ENCODE measurements at regions not wholly inside any gene's neighbourhood (a gene's known extent, or its start where the extent isn't known, plus 50 kb on each side); places are given as distances from the start of the nearest gene placed in this dataset.

DNA sequence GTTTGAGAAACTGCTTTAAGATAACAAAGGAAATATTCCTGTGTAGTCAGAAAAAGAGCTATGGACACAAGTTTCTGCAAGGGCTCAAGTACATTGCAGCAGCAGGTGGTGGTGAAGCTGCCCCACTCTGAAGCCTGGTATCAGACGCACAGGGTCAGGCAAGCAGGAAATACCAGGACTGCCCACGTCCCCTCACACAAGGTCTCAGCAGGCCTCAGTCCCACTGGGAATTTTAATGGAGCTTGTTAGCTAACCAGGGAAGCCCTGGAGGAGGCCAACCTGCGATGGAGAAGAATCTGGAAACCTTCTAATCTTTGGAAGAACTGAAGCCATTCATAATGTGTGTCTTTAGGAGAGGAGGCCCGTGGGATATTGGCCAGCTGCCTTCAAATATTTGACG lies 168.3 kb downstream of the UXS1 start:
- DNase-seq (ENCODE audit: insufficient read length) = no peak
- TF ChIP-seq POLR2AphosphoS5 (IDR thresholded peaks at IDR 0.05; ENCODE audit: low read depth, low read length) (no peak), POLR2A (IDR thresholded peaks at IDR 0.05; ENCODE audit: low read depth, low read length) (no peak), TAF1 (IDR thresholded peaks at IDR 0.05; ENCODE audit: borderline replicate concordance, low read depth, low read length) (no peak)
- no peak for FAIRE-seq

DNA sequence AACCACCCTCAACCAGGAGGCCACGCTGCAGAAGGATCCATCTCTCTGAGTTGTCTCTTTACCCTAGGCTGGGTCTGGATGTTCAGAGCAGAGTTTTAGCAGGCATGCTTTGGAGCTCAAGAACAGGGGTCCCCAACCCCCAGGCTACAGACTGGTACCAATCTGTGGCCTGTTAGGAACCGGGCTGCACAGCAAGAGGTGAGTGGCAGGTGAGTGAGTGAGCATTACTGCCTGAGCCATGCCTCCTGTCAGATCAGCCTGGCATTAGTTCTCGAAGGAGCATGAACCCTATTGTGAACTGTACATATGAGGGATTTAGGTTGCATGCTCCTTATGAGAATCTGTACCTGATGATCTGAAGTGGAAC lies 172.5 kb downstream of the UXS1 start:
- DNase-seq (ENCODE audit: insufficient read length) (no peak), FAIRE-seq (no peak)
- TF ChIP-seq POLR2AphosphoS5 (IDR thresholded peaks at IDR 0.05; ENCODE audit: low read depth, low read length) (no peak), POLR2A (IDR thresholded peaks at IDR 0.05; ENCODE audit: low read depth, low read length) (no peak), TAF1 (IDR thresholded peaks at IDR 0.05; ENCODE audit: borderline replicate concordance, low read depth, low read length) (no peak)

DNA sequence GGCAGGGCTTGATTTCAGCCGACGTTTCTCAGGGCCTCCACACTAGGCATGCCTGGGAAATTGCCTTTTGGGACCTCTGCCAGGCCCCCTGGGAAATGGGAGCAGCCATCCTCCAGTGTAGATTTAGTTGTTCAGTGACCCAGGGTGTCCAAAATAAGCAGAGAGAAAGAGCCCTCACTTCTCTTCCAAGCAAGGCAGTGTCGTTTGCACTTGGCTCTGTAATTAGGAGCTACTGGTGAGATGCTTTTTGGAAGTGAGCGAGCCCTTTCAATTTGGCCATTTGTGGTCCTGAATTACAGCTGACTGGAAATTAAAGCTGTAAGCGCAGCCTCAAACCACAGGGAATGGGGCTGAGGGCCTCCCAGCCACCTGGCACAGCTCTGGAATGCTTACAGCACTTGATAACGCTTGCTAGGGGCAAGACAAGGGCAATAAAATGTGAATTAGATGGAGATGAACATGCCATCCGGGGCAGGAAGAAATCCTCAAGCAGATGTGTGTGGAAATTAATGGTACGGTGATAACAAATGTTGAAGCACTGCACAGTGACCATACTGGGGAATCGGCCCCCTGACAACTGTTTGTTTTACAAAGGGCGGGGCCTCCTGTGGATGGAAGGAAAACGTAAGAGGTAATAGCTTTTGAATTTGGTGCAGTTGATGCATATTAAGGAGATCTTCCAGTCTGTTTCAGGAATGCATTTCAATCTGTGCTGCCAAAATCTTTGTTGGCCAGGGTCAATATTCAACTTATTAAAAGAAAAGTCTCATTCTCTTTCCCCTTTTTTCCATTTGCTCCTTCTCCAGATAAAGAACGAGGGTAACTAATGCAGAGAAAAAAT lies 173.1 kb downstream of the UXS1 start:
- FAIRE-seq (no peak), DNase-seq (ENCODE audit: insufficient read length) (no peak)
- TF ChIP-seq TAF1 (IDR thresholded peaks at IDR 0.05; ENCODE audit: borderline replicate concordance, low read depth, low read length) (no peak), POLR2A (IDR thresholded peaks at IDR 0.05; ENCODE audit: low read depth, low read length) (no peak), POLR2AphosphoS5 (IDR thresholded peaks at IDR 0.05; ENCODE audit: low read depth, low read length) (no peak)

DNA sequence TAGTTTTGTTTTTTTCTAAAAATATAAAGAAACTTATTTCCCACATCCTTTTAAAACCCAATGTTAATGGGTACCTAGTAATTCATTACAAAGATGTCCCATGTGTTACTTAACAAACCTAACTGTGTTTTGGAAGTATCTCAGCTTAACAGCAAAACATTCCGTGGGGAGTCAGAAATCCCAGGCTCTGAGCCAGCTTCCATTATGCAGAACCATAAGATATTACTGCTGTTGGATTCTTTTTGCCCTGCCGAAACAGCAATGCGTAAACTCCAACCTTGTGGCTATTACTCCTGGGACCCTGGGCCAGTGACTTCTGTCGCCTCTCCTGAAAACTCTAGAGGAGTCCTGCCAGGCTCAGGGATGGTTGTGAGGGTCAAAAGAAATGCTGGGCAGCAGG lies 174.1 kb downstream of the UXS1 start:
- DNase-seq (ENCODE audit: insufficient read length) = no peak
- no peak for FAIRE-seq
- TF ChIP-seq TAF1 (IDR thresholded peaks at IDR 0.05; ENCODE audit: borderline replicate concordance, low read depth, low read length) (no peak), POLR2AphosphoS5 (IDR thresholded peaks at IDR 0.05; ENCODE audit: low read depth, low read length) (no peak), POLR2A (IDR thresholded peaks at IDR 0.05; ENCODE audit: low read depth, low read length) (no peak)

DNA sequence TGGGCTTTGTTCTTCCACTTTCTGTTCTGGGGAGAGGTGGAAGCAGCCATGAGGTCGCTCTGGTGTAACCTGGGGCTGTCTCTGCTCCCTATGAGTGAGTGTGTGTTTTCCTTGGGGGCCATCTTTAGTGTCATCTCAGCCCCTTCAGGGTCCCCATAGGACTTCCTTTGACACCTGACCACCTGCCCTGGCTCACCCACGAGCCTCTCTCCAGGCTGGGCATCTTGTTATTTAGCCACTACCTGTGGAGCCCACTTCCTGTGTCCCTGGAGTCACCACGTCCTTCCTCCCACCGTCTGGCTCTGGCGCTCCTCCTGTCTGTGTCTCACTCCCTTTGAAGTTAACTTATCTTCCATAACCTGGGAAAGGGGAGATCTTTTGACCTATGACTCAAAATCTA lies 176.0 kb downstream of the UXS1 start:
- TF ChIP-seq POLR2A (IDR thresholded peaks at IDR 0.05; ENCODE audit: low read depth, low read length) (no peak), POLR2AphosphoS5 (IDR thresholded peaks at IDR 0.05; ENCODE audit: low read depth, low read length) (no peak), TAF1 (IDR thresholded peaks at IDR 0.05; ENCODE audit: borderline replicate concordance, low read depth, low read length) (no peak)
- FAIRE-seq = no peak
- DNase-seq (ENCODE audit: insufficient read length) = no peak

DNA sequence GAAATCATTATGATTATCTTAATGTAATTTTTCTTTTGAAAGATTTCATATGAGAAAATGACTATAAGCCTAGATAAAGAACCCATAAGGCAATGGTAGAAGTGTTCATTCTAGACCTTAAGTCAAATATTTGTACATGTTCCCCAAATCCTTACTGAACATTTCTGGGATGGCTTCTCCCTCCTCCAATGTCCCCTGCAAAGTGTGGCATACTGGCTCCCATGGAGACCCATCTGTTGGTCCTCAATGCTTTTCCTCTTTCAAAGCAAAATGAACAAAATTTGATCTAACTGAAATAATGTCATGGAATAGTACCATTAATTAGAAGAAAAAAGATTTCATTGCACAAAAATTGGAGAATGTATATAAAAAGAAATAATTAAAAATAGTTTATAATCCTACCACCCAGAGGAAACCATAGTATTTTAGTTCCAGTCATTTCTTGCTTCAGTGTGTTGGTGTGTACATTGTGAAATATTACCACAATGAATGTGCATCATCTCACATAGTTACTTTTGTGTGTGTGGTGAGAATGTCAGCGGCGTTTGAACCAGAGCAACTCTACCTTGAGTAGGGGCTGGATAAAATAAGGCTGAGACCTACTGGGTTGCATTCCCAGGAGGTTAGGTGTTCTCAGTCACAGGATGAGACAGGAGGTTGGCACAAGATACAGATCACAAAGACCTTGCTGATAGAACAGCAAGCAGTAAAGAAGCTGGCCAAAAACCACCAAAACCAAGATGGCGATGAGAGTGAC lies 181.3 kb downstream of the UXS1 start:
- DNase-seq (ENCODE audit: insufficient read length) (no peak), FAIRE-seq (no peak)
- TF ChIP-seq POLR2AphosphoS5 (IDR thresholded peaks at IDR 0.05; ENCODE audit: low read depth, low read length) (no peak), POLR2A (IDR thresholded peaks at IDR 0.05; ENCODE audit: low read depth, low read length) (no peak), TAF1 (IDR thresholded peaks at IDR 0.05; ENCODE audit: borderline replicate concordance, low read depth, low read length) (no peak)

DNA sequence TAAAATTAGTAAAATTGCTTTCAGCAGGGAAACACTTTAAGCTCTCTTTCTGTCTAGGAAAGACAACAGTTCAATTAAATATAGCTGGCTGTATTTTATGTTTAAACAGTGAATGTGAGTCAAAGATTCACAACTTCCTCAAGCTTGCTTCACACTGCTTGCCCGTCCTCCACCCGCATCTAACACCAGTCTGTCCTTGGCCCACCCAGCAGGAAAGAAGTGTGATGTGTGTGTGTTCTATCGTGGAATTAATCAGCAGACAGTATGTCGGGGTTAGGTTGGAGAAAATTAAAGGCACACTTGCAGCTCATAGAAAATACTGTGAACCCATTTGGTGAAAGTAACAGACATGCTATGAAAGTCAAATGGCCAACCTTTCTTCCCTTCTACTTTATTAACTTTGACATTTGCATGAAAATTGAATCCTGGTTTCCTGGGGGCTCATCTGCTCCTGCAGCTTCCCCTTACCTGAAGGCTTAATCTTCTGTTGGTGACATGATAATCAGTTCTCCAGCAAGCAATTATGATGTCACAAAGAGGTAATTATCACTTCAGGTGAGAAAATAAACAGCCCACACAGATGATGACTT lies 182.0 kb downstream of the UXS1 start:
- TF ChIP-seq TAF1 (IDR thresholded peaks at IDR 0.05; ENCODE audit: borderline replicate concordance, low read depth, low read length) (no peak), POLR2A (IDR thresholded peaks at IDR 0.05; ENCODE audit: low read depth, low read length) (no peak), POLR2AphosphoS5 (IDR thresholded peaks at IDR 0.05; ENCODE audit: low read depth, low read length) (no peak)
- DNase-seq (ENCODE audit: insufficient read length) = no peak
- no peak for FAIRE-seq

DNA sequence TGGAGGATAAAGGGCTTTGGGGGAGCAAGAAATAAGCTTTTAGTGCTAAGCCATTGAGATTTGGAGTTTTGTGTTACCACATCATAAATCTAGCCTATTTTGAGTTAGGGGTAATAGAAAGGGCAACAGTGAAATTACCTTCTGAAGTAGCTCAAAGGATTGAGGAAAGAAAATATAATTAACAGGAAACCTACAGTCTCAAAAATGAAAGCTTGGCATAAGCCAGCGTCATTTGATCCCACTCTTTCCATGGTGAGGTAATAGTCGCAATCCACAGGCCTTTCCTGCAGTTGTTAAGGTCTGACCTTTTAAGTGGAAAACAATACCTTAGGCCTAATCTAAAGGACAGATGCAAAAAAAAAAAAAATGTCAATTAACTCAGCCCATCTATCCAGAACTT lies 182.7 kb downstream of the UXS1 start:
- FAIRE-seq (no peak), DNase-seq (ENCODE audit: insufficient read length) (no peak)
- TF ChIP-seq TAF1 (IDR thresholded peaks at IDR 0.05; ENCODE audit: borderline replicate concordance, low read depth, low read length) (no peak), POLR2A (IDR thresholded peaks at IDR 0.05; ENCODE audit: low read depth, low read length) (no peak), POLR2AphosphoS5 (IDR thresholded peaks at IDR 0.05; ENCODE audit: low read depth, low read length) (no peak)

DNA sequence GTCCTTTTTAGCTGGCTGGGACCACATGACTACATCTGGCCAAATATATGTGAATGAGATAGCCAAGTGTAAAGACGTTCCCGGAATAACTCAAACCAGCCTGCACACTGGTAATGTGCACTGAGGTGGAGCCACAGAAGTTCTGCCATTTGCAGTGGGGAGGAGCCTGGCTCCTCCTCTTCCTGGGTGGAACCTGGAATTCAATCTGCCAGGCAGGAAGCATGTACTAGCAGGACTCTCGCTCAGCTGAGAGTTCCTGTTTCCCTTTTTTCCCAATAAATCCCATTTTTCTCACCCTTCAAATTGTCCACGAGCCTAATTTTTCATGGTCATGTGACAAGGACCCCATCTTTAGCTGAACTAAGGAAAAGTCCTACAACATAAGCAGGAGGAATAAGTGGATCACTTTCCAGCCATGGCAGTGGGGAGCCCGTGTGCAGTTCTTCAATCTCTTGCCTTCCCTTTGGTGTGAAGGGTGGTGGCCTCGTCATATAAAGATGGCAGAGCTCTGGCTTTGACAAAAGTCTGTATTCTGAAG lies 183.2 kb downstream of the UXS1 start:
- TF ChIP-seq POLR2A (IDR thresholded peaks at IDR 0.05; ENCODE audit: low read depth, low read length) = no peak
- no peak for TF ChIP-seq POLR2AphosphoS5 (IDR thresholded peaks at IDR 0.05; ENCODE audit: low read depth, low read length)
- no peak for TF ChIP-seq TAF1 (IDR thresholded peaks at IDR 0.05; ENCODE audit: borderline replicate concordance, low read depth, low read length)
- DNase-seq (ENCODE audit: insufficient read length) = no peak
- no peak for FAIRE-seq

DNA sequence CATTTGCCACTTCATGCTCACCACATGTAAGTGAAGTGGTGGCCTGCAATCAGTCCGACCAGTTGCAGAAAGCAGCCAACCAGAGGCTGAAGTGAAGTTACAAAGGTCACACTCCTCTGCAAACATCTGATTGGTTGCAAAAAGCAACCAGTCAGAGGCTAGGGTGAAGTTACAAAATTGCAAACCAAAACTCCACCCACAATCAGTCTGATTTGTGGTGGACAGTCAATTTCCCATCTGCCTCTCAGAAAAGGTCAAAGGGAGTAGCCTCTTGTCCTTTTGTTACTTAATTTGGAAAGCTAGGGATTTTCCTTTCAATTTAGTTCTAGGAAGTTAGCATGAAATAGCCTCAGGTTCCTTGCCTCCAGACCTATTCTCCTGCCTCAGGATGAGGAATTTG lies 185.0 kb downstream of the UXS1 start:
- TF ChIP-seq POLR2A (IDR thresholded peaks at IDR 0.05; ENCODE audit: low read depth, low read length) (no peak), TAF1 (IDR thresholded peaks at IDR 0.05; ENCODE audit: borderline replicate concordance, low read depth, low read length) (no peak), POLR2AphosphoS5 (IDR thresholded peaks at IDR 0.05; ENCODE audit: low read depth, low read length) (no peak)
- FAIRE-seq (no peak), DNase-seq (ENCODE audit: insufficient read length) (no peak)

DNA sequence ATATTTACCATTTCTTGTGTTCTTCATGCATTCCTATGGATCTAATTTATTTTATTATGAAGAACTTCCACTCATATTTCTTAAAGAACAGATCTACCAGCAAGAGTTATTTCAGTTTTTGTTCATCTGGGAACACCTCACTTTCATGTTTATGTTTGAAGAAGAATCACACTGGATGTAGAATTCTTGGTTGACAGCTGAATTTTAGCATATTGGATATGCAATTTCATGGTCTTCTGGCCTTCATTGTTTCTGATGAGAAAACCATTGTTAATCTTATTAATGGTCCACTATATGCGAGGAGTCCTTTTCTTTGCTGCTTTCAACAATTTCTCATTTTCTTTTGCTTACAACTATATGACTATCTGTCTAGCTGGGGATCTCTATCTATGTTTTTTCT lies 189.2 kb downstream of the UXS1 start:
- FAIRE-seq (no peak), DNase-seq (ENCODE audit: insufficient read length) (no peak)
- TF ChIP-seq POLR2A (IDR thresholded peaks at IDR 0.05; ENCODE audit: low read depth, low read length) (no peak), POLR2AphosphoS5 (IDR thresholded peaks at IDR 0.05; ENCODE audit: low read depth, low read length) (no peak), TAF1 (IDR thresholded peaks at IDR 0.05; ENCODE audit: borderline replicate concordance, low read depth, low read length) (no peak)
